Naive B cell (primary cell): ENCODE measurements at regions not wholly inside any gene's neighbourhood (a gene's known extent, or its start where the extent isn't known, plus 50 kb on each side); places are given as distances from the start of the nearest gene placed in this dataset.

Experiments used
- ATAC-seq, 2 donors: fragments of 150-1000 bp; cut with Tn5 transposase; 2 replicates each; pipeline ENCODE4 v1.10.0; 2021; ENCODE audit warnings: low read depth in 2 of 2, mild to moderate bottlenecking in 2 of 2, moderate library complexity in 2 of 2
- DNase-seq: peaks from one replicate; pipeline ENCODE4 v3.0.0; 2022
- H3K27ac Mint-ChIP-seq, 6 donors: one replicate each; pipeline ENCODE4 v1.8.0; 2020 to 2022; ENCODE audit warnings: mild to moderate bottlenecking in 6 of 6, mixed read lengths in 6 of 6, moderate library complexity in 5 of 6, inconsistent platforms in 2 of 6
- H3K27me3 Mint-ChIP-seq, 3 donors: one replicate each; pipeline ENCODE4 v1.8.0; 2021 to 2022; ENCODE audit warnings: mixed read lengths in 3 of 3, mild to moderate bottlenecking in 1 of 3
- H3K36me3 Mint-ChIP-seq, 2 donors: one replicate each; pipeline ENCODE4 v1.8.0; 2020 to 2022; ENCODE audit warnings: mixed read lengths in 2 of 2, inconsistent platforms in 1 of 2, mild to moderate bottlenecking in 1 of 2
- H3K4me1 Mint-ChIP-seq, 3 donors: one replicate each; pipeline ENCODE4 v1.8.0; 2020 to 2022; ENCODE audit warnings: mixed read lengths in 3 of 3, inconsistent platforms in 1 of 3, mild to moderate bottlenecking in 1 of 3, moderate library complexity in 1 of 3
- H3K4me3 Mint-ChIP-seq, 8 donors: one replicate each; pipeline ENCODE4 v1.8.0; 2020 to 2022; ENCODE audit warnings: mild to moderate bottlenecking in 8 of 8, mixed read lengths in 8 of 8, moderate library complexity in 8 of 8, inconsistent platforms in 2 of 8
- H3K9me3 Mint-ChIP-seq, 7 donors: one replicate each; pipeline ENCODE4 v1.8.0; 2020 to 2022; ENCODE audit warnings: mixed read lengths in 7 of 7, mild to moderate bottlenecking in 5 of 7, inconsistent platforms in 2 of 7, moderate library complexity in 1 of 7

GRCh38 chr1:200310824-200311223 is 99.0 kb downstream of the ZNF281 start:
- Mint-ChIP-seq H3K27ac (peak overlapping the region in 1 of 6 donors; percentile 61), H3K9me3 (no peaks in the 10 kb centered on the region), H3K36me3 (no peaks in the 10 kb centered on the region), H3K27me3 (no peaks in the 10 kb centered on the region), H3K4me3 (peak overlapping the region in 1 of 8 donors; percentile 16), H3K4me1 (peaks cover 18 to 32% (median 26%) of the 10 kb centered on the region in 3 donors)
- DNase-seq, result no peak
- no peak for ATAC-seq

- ATAC-seq (no peak), DNase-seq (no peak)
- Mint-ChIP-seq H3K4me3 (peak overlapping the region in 6 of 8 donors; percentile 72 to 93 (median 82)), H3K27me3 (no peaks in the 10 kb centered on the region), H3K4me1 (peaks cover 43 to 61% (median 43%) of the 10 kb centered on the region in 3 donors), H3K36me3 (no peaks in the 10 kb centered on the region), H3K9me3 (no peaks in the 10 kb centered on the region), H3K27ac (peak overlapping the region in 2 of 6 donors; percentile 82 to 92)
Observed at GRCh38 chr1:200307755-200308066, 102.1 kb downstream of the ZNF281 start.

- no peaks in the 10 kb centered on the region for H3K27me3 Mint-ChIP-seq
- H3K4me3 Mint-ChIP-seq, result peak overlapping the region; percentile 72 to 93 (median 83)
- no peaks in the 10 kb centered on the region for H3K36me3 Mint-ChIP-seq
- ATAC-seq (peak; percentile 73 to 77), DNase-seq (peak; percentile 69)
- H3K9me3 Mint-ChIP-seq, result no peaks in the 10 kb centered on the region
- peaks cover 44 to 65% (median 45%) of the 10 kb centered on the region in 3 donors for H3K4me1 Mint-ChIP-seq
- peak overlapping the region; percentile 78 to 98 (median 94) for H3K27ac Mint-ChIP-seq
Observed at GRCh38 chr1:200306944-200307754, 102.7 kb downstream of the ZNF281 start.

GRCh38 chr1:200305806-200306205 is 104.0 kb downstream of the ZNF281 start:
- Mint-ChIP-seq H3K4me1 (peaks cover 42 to 73% (median 45%) of the 10 kb centered on the region in 3 donors), H3K36me3 (no peaks in the 10 kb centered on the region), H3K27me3 (no peaks in the 10 kb centered on the region), H3K4me3 (peak overlapping the region in 7 of 8 donors; percentile 10 to 93 (median 82)), H3K9me3 (no peaks in the 10 kb centered on the region), H3K27ac (peak overlapping the region in 4 of 6 donors; percentile 54 to 63 (median 57))
- DNase-seq (peak; percentile 39), ATAC-seq (peak in 1 of 2 donors; percentile 11)

- Mint-ChIP-seq H3K36me3 (no peaks in the 10 kb centered on the region), H3K4me3 (peak overlapping the region in 4 of 8 donors; percentile 43 to 94 (median 62)), H3K9me3 (no peaks in the 10 kb centered on the region), H3K27me3 (no peaks in the 10 kb centered on the region), H3K4me1 (peaks cover 35 to 71% (median 48%) of the 10 kb centered on the region in 3 donors), H3K27ac (peak overlapping the region in 3 of 6 donors; percentile 34 to 85 (median 62))
- ATAC-seq (no peak), DNase-seq (no peak)
Observed at GRCh38 chr1:200304171-200304570, 105.7 kb downstream of the ZNF281 start.

- no peak for DNase-seq
- H3K27me3 Mint-ChIP-seq, result no peaks in the 10 kb centered on the region
- no peaks in the 10 kb centered on the region for H3K9me3 Mint-ChIP-seq
- peak overlapping the region; percentile 87 to 96 (median 94) for H3K4me3 Mint-ChIP-seq
- H3K27ac Mint-ChIP-seq, result peak overlapping the region; percentile 60 to 93 (median 89)
- H3K36me3 Mint-ChIP-seq, result no peaks in the 10 kb centered on the region
- peaks cover 35 to 64% (median 44%) of the 10 kb centered on the region in 3 donors for H3K4me1 Mint-ChIP-seq
- peak in 1 of 2 donors; percentile 8 for ATAC-seq
Observed at GRCh38 chr1:200302921-200303290, 106.9 kb downstream of the ZNF281 start.

- Mint-ChIP-seq H3K27me3 (no peaks in the 10 kb centered on the region), H3K27ac (peak overlapping the region; percentile 60 to 93 (median 89)), H3K36me3 (no peaks in the 10 kb centered on the region), H3K9me3 (no peaks in the 10 kb centered on the region), H3K4me3 (peak overlapping the region; percentile 87 to 96 (median 94)), H3K4me1 (peaks cover 31 to 60% (median 44%) of the 10 kb centered on the region in 3 donors)
- peak; percentile 71 for DNase-seq
- ATAC-seq, result peak; percentile 78 to 79
Observed at GRCh38 chr1:200302192-200302920, 107.5 kb downstream of the ZNF281 start.

GRCh38 chr1:200301152-200301551 is 108.7 kb downstream of the ZNF281 start:
- H3K4me3 Mint-ChIP-seq, result peak overlapping the region in 6 of 8 donors; percentile 67 to 96 (median 92)
- H3K27me3 Mint-ChIP-seq, result no peaks in the 10 kb centered on the region
- no peak overlapping the region for H3K27ac Mint-ChIP-seq
- no peaks in the 10 kb centered on the region for H3K9me3 Mint-ChIP-seq
- no peaks in the 10 kb centered on the region for H3K36me3 Mint-ChIP-seq
- no peak for ATAC-seq
- no peak for DNase-seq
- H3K4me1 Mint-ChIP-seq, result peaks cover 25 to 49% (median 36%) of the 10 kb centered on the region in 3 donors

GRCh38 chr1:200299571-200299970 is 110.3 kb downstream of the ZNF281 start:
- Mint-ChIP-seq H3K9me3 (no peaks in the 10 kb centered on the region), H3K36me3 (no peaks in the 10 kb centered on the region), H3K4me1 (peaks cover 10 to 35% (median 20%) of the 10 kb centered on the region in 3 donors), H3K4me3 (peak overlapping the region in 1 of 8 donors; percentile 94), H3K27ac (no peak overlapping the region), H3K27me3 (no peaks in the 10 kb centered on the region)
- DNase-seq (no peak), ATAC-seq (no peak)

- Mint-ChIP-seq H3K27ac (peak overlapping the region in 1 of 6 donors; percentile 1), H3K27me3 (no peaks in the 10 kb centered on the region), H3K36me3 (no peaks in the 10 kb centered on the region), H3K9me3 (no peaks in the 10 kb centered on the region), H3K4me1 (peaks cover 13 to 31% (median 19%) of the 10 kb centered on the region in 3 donors), H3K4me3 (peak overlapping the region in 1 of 8 donors; percentile 4)
- DNase-seq (no peak), ATAC-seq (no peak)
Observed at GRCh38 chr1:200298242-200298641, 111.6 kb downstream of the ZNF281 start.

GRCh38 chr1:200296091-200296661 is 113.7 kb downstream of the ZNF281 start:
- H3K27ac Mint-ChIP-seq, result peak overlapping the region in 1 of 6 donors; percentile 62
- peaks cover 8 to 13% (median 11%) of the 10 kb centered on the region in 3 donors for H3K4me1 Mint-ChIP-seq
- no peaks in the 10 kb centered on the region for H3K27me3 Mint-ChIP-seq
- no peak overlapping the region for H3K4me3 Mint-ChIP-seq
- DNase-seq (no peak), ATAC-seq (no peak)
- H3K36me3 Mint-ChIP-seq, result no peaks in the 10 kb centered on the region
- no peaks in the 10 kb centered on the region for H3K9me3 Mint-ChIP-seq

GRCh38 chr1:200294241-200294640 is 115.6 kb downstream of the ZNF281 start:
- no peaks in the 10 kb centered on the region for H3K27me3 Mint-ChIP-seq
- ATAC-seq (no peak), DNase-seq (no peak)
- H3K4me1 Mint-ChIP-seq, result peaks cover 10 to 14% (median 12%) of the 10 kb centered on the region in 3 donors
- H3K9me3 Mint-ChIP-seq, result no peaks in the 10 kb centered on the region
- H3K4me3 Mint-ChIP-seq, result no peak overlapping the region
- no peaks in the 10 kb centered on the region for H3K36me3 Mint-ChIP-seq
- H3K27ac Mint-ChIP-seq, result no peak overlapping the region

GRCh38 chr1:200292699-200293098 is 117.1 kb downstream of the ZNF281 start:
- no peaks in the 10 kb centered on the region for H3K9me3 Mint-ChIP-seq
- no peak overlapping the region for H3K4me3 Mint-ChIP-seq

More at GRCh38 chr1:200292699-200293098, 117.1 kb downstream of the ZNF281 start:
- H3K27me3 Mint-ChIP-seq, result no peaks in the 10 kb centered on the region
- no peak for DNase-seq
- H3K4me1 Mint-ChIP-seq, result peaks cover 9 to 19% (median 10%) of the 10 kb centered on the region in 3 donors
- no peaks in the 10 kb centered on the region for H3K36me3 Mint-ChIP-seq
- H3K27ac Mint-ChIP-seq, result no peak overlapping the region
- no peak for ATAC-seq
